ENCODE measurements at regions not wholly inside any gene's neighbourhood (a gene's known extent, or its start where the extent isn't known, plus 50 kb on each side); places are given as distances from the start of the nearest gene placed in this dataset.
"Not testable (repeated sequence)": the region's sequence is repeated elsewhere in the genome, so short reads cannot be mapped to it uniquely, and the experiment has no call there.

DNA sequence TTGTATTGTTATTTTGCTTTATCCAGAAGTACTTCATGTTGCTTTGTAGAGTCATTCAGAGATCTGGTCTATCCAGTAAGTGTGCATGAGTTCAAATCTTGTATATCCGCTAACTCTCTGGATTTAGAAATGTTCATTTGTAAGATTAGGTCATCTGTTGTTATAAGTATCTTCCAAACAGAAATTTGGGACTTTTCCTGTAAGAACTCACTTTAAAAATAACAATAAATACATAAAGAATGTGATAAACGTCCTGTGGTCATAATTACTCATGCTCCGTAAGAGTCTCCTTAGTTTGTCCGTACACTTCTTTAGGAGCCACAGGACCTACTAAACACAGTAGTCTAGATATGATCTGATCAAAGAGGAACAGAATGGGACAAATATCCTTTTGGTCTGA, 699.9 kb upstream of the SLC8A1 start:
- DNase-seq (ENCODE audit: low read depth in 3 of 3): no peak

DNA sequence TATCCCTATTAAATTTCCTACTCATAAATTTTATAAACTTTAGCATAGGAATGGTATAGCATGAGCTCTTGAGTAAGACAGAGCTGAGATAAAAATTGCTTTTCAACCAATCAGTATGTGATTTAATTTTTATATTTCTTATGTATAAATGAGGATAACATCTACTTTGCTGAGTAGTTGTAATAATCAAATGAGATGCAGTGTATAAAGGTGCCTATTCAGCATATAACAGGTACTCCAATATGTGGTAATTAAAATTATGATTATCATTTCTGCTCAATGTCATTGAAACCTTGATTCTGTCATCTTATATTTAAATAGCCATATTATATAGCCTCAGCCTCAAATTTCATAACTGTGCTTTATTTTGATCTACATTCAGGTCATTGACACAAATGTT, 700.4 kb upstream of the SLC8A1 start:
- DNase-seq (ENCODE audit: low read depth in 3 of 3): no peak

DNA sequence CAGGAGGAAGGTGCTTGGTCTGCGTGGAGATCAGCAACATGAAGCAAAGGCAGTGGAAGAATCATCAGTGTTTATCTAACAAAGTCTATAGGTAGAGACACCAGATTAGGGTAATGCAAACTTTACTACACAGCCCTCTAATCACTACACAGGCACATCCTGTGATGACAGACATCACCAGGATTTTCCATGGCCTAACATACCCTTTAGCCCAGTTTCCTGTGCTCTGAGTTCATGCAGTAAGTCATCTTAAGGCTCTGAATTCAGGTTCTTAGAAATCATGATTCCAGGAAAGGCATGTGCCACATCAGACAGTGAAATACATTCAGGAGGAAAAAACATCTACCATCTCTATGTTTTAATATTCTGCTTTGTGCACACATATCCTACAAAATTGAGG, 708.5 kb upstream of the SLC8A1 start:
- no peak for DNase-seq (ENCODE audit: low read depth in 3 of 3)

DNA sequence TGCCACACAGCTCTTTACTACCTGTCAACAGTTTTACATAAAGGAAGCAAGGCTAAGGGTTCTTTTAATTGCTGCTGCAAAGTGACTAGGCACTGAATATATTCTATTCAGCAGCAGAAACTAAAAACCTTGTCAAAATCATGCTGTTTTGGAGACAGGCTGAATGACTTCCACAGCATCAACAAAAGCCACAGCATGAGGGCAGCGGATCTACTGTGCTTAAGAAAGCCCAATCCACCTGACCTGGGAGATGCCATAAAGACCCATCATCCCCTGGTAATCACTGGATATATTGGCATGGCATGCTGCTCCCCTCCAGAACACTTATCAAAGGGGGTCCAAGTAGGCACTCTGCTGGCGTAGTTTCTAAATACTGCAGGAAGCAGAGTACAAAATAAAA, 715.1 kb upstream of the SLC8A1 start:
- no peak for DNase-seq (ENCODE audit: low read depth in 3 of 3)

DNA sequence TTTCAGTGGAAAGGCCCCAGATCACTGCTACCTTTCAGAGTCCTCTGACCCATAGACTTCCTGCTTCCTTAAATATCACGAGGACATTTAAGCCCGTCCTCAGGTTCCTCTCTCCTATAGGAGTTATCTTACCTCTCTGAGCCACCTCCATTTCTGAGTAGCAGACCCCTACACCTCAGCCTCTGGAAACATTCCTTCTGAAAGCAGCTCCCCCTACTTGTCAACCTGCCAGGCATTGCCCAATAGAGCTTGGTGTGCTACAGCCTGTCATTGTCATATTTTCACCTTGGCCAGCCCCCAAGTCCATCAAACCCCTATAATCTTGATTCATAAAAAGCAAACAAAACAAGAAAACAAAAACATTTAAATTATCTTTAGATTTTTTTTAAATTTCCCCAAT, 717.9 kb upstream of the SLC8A1 start:
- no peak for DNase-seq (ENCODE audit: low read depth in 3 of 3)

DNA sequence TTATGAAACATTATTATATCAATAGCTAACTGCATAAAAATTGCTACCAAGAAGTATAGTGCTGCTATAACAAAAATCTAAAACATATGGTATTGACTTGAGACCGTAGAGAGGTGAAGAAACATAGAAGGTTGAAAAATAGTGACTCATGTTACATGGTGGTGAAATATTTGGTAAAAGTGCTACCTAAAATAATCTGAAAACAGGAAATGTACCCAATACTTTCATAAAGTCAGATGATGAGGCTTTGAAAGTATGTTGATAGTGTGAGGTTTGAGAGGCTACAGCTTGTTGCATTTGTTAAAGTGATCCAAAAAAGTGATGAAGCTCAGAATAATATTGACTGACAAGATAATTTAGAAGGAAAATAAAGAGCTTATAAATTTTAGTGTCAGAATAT, 718.7 kb upstream of the SLC8A1 start:
- no peak for DNase-seq (ENCODE audit: low read depth in 3 of 3)

DNA sequence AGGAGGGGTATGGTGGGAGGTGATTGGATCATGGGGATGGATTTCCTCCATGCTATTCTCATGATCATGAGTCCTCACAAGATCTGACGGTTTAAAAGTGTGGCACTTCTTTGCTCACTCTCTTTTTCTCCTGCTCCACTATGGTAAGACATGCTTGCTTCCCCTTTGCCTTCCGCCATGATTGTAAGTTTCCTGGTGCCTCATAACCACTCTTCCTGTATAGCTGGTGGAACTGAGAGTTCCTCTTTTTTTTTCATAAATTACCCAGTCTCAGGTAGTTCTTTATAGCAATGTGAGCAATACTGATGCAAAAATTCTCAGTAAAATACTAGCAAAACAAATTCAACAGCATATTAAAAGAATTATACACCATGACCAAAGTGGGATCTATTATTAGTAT, 728.5 kb upstream of the SLC8A1 start:
- DNase-seq (ENCODE audit: low read depth in 3 of 3): no peak

DNA sequence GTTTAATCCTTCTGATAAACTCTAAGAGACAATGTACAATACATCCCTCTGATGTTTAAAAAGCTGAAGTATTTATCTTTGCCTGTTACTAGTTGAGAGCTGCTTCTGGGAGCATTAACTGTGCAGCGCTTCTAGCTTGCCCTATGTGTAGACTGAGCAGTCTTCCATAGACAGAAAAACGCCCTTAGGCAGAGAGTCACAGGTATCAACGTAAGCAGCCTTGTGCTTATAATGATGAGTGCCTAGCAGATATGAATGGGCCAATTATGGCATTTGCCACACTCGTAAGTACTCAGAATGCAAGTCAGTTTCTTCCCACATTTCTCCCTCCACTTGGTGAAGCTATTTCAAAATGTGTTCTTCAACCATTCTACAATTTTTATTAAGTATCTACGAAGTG, 731.1 kb upstream of the SLC8A1 start:
- DNase-seq (ENCODE audit: low read depth in 3 of 3): no peak

DNA sequence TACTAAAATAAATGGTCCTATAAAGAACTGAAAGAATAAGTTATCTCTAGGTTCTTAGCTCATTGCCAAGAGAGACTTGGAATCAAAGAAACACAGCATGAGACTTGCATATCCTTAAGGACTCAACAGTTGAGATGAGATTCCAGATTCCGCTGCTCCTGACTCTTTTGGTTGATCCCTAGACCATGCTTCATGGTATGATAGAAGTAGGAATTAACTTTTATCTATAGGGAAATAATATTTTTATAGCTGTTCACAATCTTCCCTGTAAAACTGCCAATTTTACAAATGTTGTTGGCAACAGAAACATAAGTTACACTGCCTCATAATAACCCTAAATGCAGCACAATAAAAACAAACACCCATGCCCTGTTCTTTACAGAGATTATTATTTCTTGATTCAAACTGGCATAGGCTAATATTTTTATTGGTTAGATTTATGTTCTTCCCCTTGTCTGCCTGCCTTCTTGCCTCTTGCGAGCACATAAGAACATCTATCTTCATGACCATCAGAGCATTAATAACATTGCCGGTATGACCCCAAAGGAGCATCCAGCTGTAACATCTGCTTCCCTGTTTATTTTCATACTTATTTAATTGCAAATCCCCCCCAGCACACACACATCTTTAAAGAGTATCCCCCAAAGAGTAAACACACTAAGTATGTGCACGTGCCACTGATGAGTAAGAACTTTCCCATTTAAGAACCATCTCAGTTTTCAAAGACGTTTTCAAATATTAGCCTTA, 735.7 kb upstream of the SLC8A1 start:
- DNase-seq (ENCODE audit: low read depth in 3 of 3): no peak

DNA sequence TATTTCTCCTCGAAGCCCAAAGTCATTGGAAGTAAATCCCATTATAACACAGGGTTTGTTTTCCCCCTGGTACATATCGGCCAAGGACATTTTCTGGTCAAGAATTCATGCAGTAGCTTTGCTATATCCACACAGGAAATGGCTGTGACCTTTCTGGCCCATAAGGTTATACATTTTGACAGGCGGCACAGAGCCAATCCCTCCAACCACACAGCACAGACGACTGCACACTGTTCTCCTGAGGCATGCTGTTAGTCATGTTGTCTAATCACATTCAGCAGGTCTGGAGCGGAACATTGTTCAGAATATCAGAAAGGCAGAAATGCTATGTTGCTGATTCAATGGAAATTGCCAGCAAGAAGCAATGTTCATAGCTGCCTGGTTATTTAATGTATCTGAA, 742.3 kb upstream of the SLC8A1 start:
- DNase-seq (ENCODE audit: low read depth in 3 of 3): no peak

DNA sequence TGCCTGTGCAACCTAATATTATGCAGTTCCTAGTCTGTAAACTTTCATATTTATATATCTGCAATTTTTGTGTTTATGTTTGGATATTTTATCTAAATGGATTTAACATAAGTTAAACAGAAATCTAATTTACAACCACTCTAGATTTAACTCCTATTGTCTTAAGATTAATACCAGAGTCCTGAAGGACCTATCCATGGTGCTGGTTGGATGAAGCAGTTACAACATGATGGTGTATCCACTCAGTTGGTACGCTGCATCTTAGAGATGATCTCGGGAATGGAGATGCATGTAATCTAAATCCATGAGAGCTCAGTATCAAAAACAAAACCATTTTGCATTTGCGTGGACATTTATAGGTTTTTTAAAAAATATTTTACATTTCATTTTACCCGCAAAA, 745.9 kb upstream of the SLC8A1 start:
- DNase-seq (ENCODE audit: low read depth in 3 of 3): no peak

DNA sequence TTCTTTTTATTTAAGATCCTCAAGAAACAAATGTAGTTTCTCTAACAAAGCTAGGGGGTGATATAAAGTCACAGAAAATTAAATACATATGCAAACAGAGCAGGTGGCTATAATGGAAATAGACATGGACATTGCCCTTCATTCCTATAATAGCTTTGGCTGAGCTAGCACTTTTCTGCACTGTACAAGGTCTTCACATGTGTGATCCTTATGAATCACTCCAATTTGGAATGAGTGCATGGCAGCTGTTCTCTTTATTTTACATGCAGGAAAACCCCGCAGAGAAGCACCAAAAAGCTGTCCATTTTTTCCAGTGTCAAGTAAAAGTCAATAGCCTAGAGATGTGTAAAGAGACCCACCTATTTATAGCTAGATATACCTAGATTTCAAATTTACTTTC, 747.4 kb upstream of the SLC8A1 start:
- DNase-seq (ENCODE audit: low read depth in 3 of 3): no peak

DNA sequence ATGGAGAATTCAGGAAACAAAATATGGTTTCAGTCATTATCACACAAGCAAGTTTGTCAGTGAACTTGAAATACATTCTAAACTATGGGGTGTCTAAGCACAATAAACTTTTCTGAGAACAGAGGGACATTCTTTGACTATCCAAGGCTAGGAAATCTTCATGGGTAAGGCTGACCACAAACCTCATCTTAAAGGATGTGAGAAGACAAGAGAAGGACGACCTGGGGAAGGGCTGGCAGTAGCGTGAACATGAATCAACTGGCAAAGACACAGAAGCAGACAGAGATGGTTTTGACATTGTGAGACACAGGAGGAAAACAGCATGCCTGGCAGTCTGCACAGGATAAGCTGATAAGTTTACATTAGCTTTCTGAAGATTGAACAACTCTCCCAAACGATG, 752.4 kb upstream of the SLC8A1 start:
- no peak for DNase-seq (ENCODE audit: low read depth in 3 of 3)

DNA sequence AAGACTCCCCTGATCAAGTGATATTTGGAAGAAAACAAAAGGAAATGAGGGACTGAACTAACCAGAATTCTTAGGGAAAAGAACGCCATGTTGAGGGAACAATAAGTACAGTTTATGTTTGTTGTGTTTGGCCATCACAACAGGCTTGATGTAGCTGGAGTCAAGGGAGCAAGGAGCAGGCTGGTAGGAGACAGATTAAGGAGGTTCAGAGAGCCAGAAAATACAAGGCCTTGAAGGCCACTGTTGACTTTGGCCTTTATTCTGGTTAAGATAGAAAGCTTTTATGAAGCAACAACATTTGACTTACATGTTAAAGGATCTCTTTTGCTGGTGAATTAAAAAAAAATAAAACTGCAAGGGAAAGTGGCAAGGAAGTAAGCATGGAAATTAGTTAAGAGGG, 754.1 kb upstream of the SLC8A1 start:
- no peak for DNase-seq (ENCODE audit: low read depth in 3 of 3)

DNA sequence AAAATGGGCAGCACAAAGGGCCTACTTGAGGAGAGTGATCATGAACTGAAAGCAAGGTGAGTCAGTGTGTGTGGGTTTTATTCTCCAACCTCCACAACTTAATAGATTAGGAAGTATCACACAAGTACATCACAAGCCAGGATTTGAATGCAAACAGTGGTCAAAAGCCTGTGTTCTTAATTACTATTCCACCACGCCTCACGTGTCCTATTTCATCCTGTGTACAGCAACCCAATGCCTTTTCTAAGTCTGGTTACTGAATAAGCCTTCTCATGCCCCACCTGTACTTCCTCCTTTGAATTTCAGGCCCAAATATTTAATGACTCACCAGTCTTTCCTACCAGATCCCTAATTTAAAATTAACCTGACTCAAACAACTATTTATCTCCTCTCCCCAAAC, 755.7 kb upstream of the SLC8A1 start:
- no peak for DNase-seq (ENCODE audit: low read depth in 3 of 3)

DNA sequence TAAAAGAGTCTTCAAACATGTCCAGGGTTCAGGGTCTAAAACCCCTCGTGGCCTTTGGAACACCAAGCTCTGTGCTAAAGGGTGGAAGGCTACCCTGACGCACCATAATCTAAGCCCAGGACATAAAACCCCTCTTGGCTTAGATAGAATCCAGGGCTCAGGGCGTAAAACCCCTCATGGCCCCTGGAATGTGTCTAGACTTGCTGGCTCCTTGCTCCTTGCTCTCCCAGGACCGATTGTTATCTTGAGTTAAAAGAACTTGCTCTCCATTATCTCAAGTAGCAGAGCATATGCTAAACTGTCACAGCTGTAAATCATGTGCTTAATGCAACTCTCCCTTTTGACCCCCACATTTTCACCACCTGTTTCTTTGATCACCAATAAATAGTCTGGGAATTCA, 758.1 kb upstream of the SLC8A1 start:
- DNase-seq (ENCODE audit: low read depth in 3 of 3): not testable (repeated sequence)

DNA sequence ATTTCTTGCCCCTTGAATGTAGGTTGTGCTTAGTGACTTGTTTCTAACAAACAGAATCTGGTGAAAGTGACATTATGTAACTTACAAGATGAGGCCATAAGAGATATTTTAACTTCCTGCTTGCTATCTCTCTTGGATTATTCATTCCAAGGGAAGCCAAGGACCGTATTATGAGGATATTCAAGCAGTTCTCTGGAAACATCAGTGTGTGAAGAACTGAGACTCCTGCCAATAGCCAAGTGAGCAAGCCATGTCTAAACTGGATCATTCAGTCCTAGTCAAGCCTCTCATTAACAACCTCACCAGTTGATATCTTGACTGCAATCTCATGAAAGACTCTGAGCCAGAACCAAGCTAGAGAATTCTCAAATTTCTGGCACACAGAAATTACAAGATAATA, 765.1 kb upstream of the SLC8A1 start:
- no peak for DNase-seq (ENCODE audit: low read depth in 3 of 3)

DNA sequence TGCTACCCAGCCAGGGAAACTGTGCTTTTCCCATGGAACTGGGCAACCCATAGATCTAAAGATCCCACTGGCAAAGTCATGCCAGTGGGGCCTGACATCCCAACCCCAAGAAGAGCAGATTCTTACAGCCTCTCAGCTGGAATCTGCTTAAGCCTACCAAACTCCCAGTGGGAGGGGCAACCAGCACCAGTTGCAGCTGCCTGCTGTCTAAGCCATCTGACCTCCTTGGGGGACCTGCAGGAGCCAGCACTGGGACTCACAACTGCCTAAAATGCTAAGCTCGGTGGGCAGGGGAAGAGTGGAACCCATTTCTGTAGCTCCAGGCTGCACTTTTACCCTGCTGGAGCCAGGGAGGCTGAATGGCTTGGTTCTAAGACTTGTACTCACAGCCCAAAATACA, 770.7 kb upstream of the SLC8A1 start:
- DNase-seq (ENCODE audit: low read depth in 3 of 3): no peak

DNA sequence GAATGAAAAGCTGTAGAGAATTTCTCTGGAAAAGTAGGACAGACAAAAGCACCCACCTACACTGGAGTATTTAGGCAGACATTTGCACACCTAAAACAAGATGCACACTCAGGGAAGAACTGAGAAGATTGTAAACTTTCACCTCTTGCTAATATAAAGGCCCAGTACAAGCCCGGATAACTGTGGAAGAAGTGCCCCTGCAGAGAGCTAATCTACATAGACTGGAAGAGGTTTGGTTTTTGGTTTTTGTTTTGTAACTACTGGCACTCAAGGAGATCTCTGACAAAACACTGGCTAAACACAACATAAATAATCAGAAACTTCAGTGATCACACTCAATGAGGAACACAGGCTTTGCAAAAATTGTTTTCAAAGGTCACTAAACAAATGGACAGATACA, 782.2 kb upstream of the SLC8A1 start:
- no peak for DNase-seq (ENCODE audit: low read depth in 3 of 3)

DNA sequence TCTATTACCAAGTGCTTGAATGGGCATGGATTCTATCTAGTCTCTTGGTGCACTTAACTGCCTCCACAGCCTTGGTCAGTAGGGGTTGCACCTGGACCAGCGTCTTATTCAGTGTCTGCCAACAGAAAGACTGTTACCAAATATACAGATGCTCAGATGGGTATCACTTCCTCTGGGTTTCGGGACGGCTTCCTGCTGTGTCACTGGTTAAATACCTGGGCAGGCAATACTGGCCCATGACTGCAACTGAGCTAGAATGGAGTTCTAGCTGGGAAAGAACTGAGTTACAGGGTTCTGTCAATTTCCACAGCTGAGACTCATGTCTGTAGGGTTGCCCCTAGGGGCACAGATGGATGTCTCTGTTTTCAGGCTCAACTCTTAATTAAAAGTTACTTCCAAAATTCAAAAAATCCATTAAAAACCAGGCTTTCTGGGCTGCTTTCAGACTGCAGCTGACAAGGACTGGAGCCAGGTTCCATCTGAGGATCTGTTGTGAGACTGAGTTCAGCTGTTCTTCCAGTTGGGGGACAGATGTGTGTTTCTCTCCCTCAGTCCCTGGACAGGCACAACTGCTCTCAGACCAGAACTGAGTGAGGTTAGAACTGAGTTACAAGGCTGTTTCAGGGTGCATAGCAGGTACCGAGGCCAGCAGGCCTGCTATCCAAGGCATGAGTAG, 789.6 kb upstream of the SLC8A1 start:
- DNase-seq (ENCODE audit: low read depth in 3 of 3): no peak

DNA sequence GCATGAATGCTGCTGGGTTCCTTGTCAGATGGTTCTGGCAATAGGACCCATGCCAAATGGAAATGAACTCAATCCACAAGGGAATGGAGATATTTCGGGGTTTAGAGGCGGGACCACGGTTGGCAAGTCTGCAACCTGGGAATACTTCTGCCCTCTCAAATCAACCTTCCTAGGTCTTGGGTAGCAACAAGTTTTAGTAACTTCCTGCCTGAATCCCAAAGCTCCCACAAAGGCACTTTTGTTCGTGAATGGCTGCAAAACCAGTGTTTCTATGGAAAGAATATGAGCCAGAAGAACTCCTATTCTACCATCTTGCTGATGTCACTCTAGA, 790.1 kb upstream of the SLC8A1 start:
- DNase-seq (ENCODE audit: low read depth in 3 of 3): no peak

DNA sequence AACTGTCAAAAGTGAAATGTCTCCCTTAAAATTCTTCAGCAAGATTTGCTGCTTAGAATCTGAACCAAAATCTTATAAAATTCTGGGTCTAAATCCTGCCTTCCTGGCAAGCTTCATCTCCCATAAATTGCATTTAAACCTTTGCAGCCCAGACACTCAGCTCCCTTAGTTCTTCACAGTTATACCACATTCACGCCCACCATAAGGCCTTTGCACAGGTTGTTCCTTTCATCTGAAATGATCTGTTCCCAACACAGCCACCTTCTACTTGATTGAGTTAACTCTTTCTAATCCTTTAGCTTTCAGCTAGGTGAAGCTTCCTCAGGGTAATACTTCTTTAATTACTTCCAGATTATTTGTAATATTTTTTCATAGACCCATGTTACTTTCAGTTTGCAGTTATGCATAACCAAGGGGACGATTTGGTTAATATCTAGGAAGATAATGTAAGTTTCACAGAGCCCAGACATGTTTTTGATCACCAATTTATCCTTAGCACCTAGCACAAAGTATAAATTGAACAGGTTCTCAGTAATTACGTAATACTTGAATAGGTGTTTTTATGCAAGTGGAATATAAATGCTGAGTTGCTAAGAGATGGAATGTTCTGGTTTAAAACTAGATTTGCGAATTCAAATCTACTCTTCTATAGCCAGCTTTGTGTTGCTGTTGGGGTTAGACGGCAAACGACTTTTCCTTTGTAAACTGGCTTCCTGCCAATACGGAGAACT, 779.7 kb upstream of the PKDCC start:
- no peak for DNase-seq (ENCODE audit: low read depth in 3 of 3)

DNA sequence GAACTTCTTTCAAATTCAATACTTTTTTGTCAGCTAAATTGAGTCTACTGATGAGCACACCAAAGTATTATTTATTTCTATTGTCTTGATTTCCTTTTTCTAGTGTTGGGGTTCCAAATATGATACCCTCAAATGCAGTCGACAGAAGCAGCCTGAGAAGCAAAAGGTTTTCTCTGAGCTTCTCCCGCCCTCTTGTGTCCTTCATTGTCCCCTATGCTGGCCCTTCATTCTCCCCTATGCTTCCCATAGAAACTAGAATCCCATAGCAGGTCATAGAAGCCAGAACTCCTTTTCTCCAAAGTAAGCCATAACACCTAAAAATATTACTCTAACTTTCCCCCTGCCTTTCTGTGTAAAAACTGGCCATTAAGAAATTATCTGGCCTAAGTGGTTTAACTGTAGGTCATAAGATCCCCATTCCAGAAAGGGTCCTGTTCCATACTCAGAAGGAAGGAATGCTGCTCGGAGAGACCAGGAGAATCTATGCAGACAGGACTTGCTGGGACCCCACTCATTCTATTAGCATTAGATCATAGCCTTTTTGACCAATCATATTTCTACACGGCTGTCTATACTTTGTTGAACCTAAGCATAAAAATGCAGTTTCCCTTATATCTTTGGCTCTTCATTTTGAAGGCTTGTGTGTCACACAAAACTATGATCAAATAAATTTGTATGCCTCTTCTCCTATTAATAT, 764.6 kb upstream of the PKDCC start:
- no peak for DNase-seq (ENCODE audit: low read depth in 3 of 3)

All from stimulated activated CD4-positive, alpha-beta T cell treated with anti-CD3 and anti-CD28 coated beads, TNF-alpha, amount 100 ng/mL, for 24 hours (primary cell).